ENCODE measurements at regions not wholly inside any gene's neighbourhood (a gene's known extent, or its start where the extent isn't known, plus 50 kb on each side); places are given as distances from the start of the nearest gene placed in this dataset.

GRCh38 chr20:53711333-53712211 is 117.9 kb upstream of the ZNF217 start:
- H3K36me3 ChIP-seq, result no peaks in the 10 kb centered on the region
- H3K27me3 ChIP-seq (ENCODE audit: insufficient read depth, low read depth, severe bottlenecking), result no peaks in the 10 kb centered on the region
- H3K9me3 ChIP-seq (ENCODE audit: severe bottlenecking), result no peaks in the 10 kb centered on the region
- H3K27ac ChIP-seq, result no peak overlapping the region
- no peak for DNase-seq
- no peak overlapping the region for H3K4me3 ChIP-seq (ENCODE audit: low read depth, low read length)
- TF ChIP-seq CTCF (IDR thresholded peaks at IDR 0.05; ENCODE audit: low read depth, low read length), result no peak

- Histone ChIP-seq H3K27me3 (ENCODE audit: insufficient read depth, low read depth, severe bottlenecking) (no peaks in the 10 kb centered on the region), H3K36me3 (no peaks in the 10 kb centered on the region), H3K9me3 (ENCODE audit: severe bottlenecking) (no peaks in the 10 kb centered on the region), H3K4me3 (ENCODE audit: low read depth, low read length) (no peak overlapping the region), H3K27ac (no peak overlapping the region)
- no peak for TF ChIP-seq CTCF (IDR thresholded peaks at IDR 0.05; ENCODE audit: low read depth, low read length)
- no peak for DNase-seq
These were observed 114.7 kb upstream of the ZNF217 start for GRCh38 chr20:53708129-53708968.

GRCh38 chr20:53707371-53708055 is 113.9 kb upstream of the ZNF217 start:
- Histone ChIP-seq H3K27me3 (ENCODE audit: insufficient read depth, low read depth, severe bottlenecking) (no peaks in the 10 kb centered on the region), H3K4me3 (ENCODE audit: low read depth, low read length) (no peak overlapping the region), H3K27ac (no peak overlapping the region), H3K9me3 (ENCODE audit: severe bottlenecking) (no peaks in the 10 kb centered on the region), H3K36me3 (no peaks in the 10 kb centered on the region)
- no peak for TF ChIP-seq CTCF (IDR thresholded peaks at IDR 0.05; ENCODE audit: low read depth, low read length)
- DNase-seq, result no peak

- H3K27me3 ChIP-seq (ENCODE audit: insufficient read depth, low read depth, severe bottlenecking), result no peaks in the 10 kb centered on the region
- H3K36me3 ChIP-seq, result no peaks in the 10 kb centered on the region
- no peak overlapping the region for H3K27ac ChIP-seq
- DNase-seq, result no peak
- H3K9me3 ChIP-seq (ENCODE audit: severe bottlenecking), result no peaks in the 10 kb centered on the region
- H3K4me3 ChIP-seq (ENCODE audit: low read depth, low read length), result no peak overlapping the region
- no peak for TF ChIP-seq CTCF (IDR thresholded peaks at IDR 0.05; ENCODE audit: low read depth, low read length)
These were observed 113.1 kb upstream of the ZNF217 start for GRCh38 chr20:53706466-53707370.

- DNase-seq, result no peak
- no peaks in the 10 kb centered on the region for H3K27me3 ChIP-seq (ENCODE audit: insufficient read depth, low read depth, severe bottlenecking)
- no peak overlapping the region for H3K27ac ChIP-seq
- no peaks in the 10 kb centered on the region for H3K9me3 ChIP-seq (ENCODE audit: severe bottlenecking)
- no peaks in the 10 kb centered on the region for H3K36me3 ChIP-seq
- H3K4me3 ChIP-seq (ENCODE audit: low read depth, low read length), result no peak overlapping the region
- no peak for TF ChIP-seq CTCF (IDR thresholded peaks at IDR 0.05; ENCODE audit: low read depth, low read length)
These were observed 112.4 kb upstream of the ZNF217 start for GRCh38 chr20:53706008-53706465.
